Stimulated activated CD4-positive, alpha-beta T cell treated with anti-CD3 and anti-CD28 coated beads, Interleukin-2, amount 100 ng/mL, for 24 hours (primary cell): ENCODE measurements at regions not wholly inside any gene's neighbourhood (a gene's known extent, or its start where the extent isn't known, plus 50 kb on each side); places are given as distances from the start of the nearest gene placed in this dataset.
A peak's percentile ranks its signal among the peaks of the same experiment; 100 is the strongest.
"Not testable (repeated sequence)": the region's sequence is repeated elsewhere in the genome, so short reads cannot be mapped to it uniquely, and the experiment has no call there.

Experiments used
- DNase-seq, 2 donors: peaks; one replicate each; pipeline ENCODE4 v3.0.0-alpha.2; 2020

- no peak for DNase-seq
Measured at GRCh38 chr4:112776535-112776934, 139.6 kb downstream of the LARP7 start.

DNA sequence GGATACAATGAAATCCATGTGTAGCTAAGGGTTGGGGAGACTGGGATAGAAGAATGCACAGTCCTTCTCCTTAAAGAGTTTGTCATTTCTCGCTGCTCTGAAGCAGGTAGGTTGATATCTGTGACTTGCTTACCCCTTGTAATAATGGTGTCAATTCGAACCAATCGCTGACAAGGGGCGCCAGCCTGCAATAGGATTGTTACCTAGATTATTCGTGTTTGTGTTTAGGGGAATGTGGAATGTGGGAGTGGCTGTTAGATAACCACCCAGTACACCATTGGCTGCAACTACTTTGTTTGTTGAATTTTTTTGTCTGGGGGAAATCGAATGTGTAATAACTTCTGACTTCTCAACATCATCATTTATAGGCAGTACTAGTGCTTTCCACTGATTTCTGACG, 141.6 kb downstream of the LARP7 start:
- DNase-seq, result no peak

DNA sequence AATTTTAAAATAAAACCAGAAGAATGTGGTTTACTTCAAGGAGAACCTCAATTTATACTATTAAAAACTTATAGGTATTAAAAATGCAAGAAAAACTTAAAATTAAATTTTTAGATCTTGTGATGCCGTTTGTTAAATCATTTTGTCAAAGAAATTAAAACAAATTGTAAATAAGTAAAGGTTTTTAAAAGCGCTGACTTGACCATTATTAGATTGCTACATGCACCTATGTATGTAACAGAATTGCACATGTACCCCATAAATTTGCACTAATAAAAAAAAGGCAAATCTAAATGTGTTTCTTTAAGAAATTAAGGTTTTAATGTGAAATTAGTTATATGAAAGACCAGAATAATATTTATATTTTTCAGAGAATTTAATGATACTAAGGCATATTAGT, 156.1 kb downstream of the LARP7 start:
- no peak for DNase-seq

GRCh38 chr4:112800001-112800400, 163.1 kb downstream of the LARP7 start:
- DNase-seq, result no peak

- no peak for DNase-seq
Measured at GRCh38 chr4:112801341-112801740, 164.4 kb downstream of the LARP7 start.

- no peak for DNase-seq
Measured at GRCh38 chr4:112802780-112803179, 165.8 kb downstream of the LARP7 start.

DNA sequence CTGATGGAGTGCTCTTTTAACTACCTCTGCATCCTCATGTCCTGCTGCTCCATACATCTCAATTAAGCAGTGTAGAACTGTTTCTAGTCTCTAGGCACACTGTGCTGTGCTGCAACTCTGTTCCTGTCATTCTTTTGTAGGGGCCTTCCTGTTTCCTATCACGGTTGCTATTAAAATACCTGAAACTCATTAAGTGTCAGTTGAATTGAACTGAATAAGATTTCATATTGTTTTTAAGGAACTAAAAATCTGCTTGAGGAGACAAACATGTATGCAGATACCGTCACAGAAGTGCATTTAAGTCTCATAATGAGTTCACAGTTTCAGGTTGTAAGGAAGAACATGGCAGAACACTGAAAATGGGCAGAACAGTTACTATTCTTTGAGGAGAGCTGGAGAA, 170.1 kb downstream of the LARP7 start:
- DNase-seq, result no peak

DNA sequence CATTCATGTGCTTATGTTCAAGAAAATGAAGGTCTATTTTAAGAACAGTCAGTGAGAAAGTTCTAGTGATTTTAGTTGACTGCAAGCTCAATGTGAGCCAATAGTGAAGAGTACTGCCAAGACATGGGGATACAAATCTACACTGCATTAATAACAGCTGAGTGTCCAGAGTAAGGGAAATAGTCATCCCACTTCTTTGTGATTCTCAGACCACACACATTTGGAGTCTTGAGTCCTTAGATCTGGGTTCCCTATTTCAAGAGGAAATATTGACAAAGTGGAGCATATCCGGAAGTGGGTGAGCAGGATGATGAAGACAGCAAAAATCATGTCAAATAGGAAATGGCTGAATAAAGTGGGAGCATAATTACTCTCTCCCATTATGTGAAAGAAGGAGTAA, 171.1 kb downstream of the LARP7 start:
- no peak for DNase-seq

GRCh38 chr4:112813790-112814189, 176.8 kb downstream of the LARP7 start:
- no peak for DNase-seq

GRCh38 chr4:112817933-112818593, 181.1 kb downstream of the LARP7 start:
- DNase-seq, result peak; percentile 21 to 37

- DNase-seq, result peak in 1 of 2 donors; percentile 2
Measured at GRCh38 chr4:112818594-112818965, 181.6 kb downstream of the LARP7 start.

- no peak for DNase-seq
Measured at GRCh38 chr4:112819729-112820128, 182.8 kb downstream of the LARP7 start.

GRCh38 chr4:112823156-112823555, 186.2 kb downstream of the LARP7 start:
- no peak for DNase-seq

DNA sequence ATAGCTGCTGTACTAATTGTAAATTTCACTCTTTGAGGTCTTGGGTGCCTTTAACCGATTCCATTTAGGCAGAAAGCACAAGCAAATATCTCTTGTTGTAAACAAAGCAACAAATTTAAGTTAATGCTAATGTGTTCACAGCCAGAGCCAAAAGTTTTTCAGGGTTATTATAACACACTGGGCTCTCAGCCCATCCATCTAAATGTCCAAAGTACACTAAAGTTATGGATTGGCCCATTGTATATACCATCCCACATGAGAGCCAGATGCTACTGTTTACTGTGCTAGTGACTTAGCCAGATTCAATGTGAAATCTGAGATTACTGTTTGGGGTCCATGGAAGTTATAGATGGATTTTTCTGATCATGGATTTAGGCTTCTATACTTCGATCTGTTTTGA, 186.7 kb downstream of the LARP7 start:
- no peak for DNase-seq

DNA sequence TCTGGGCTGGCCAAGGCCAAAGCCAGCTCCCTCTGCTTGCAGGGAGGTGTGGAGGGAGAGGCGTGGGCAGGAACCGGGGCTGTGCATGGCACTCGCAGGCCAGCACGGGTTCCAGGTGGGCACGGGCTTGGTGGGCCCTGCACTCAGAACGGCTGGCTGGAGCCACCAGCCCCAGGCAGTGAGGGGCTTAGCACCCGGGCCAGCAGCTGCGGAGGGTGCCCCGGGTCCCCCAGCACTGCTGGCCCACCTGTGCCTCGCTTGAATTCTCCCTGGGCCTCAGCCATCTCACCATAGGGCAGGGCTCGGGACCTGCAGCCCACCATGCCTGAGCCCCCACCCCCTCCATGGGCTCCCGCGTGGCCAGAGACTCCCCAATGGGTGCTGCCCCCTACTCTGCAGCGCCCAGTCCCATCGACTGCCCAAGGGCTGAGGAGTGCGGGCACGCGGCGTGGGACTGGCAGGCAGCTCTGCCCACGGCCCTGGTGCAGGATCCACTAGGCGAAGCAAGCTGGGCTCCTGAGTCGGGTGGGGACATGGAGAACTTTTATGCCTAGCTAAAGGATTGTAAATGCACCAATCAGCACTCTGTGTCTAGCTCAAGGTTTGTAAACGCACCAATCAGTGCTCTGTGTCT, 193.9 kb downstream of the LARP7 start:
- DNase-seq, result no peak

- DNase-seq, result no peak
Measured at GRCh38 chr4:112832493-112832892, 195.6 kb downstream of the LARP7 start.

DNA sequence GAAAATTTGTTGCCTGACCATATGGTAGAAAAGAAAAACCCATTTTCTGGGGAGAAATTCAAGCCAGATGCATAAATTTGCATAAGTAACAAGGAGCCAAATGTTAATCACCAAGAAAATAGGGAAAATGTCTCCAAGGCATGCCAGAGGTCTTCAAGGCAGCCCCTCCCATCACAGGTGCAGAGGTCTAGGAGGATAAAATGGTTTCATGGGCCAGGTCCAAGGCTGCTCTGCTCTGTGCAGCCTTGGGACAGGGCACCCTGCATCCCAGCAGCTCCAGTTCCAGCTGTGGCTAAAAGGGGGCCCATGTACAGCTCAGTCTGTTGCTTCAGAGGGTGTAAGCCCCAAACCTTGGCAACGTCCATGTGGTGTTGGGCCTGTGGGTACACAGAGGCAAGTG, 200.0 kb downstream of the LARP7 start:
- no peak for DNase-seq

DNA sequence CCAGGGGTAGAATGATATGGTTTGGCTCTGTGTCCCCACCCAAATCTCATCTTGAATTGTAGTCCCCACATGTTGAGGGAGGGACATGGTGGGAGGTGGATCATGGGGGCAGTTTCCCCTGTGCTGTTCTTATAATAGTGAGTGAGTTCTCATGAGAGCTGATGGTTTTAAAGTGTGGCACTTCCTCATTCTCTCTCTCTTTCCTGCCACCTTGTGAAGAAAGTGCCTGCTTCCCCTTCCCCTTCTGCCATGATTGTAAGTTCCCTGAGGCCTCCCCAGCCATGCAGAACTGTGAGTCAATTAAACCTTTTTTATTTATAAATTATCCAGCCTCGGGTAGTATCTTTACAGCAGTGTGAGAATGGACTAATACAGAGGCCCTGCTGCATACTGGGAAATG, 201.1 kb downstream of the LARP7 start:
- DNase-seq, result not testable (repeated sequence)

- no peak for DNase-seq
Measured at GRCh38 chr4:112840061-112840460, 203.1 kb downstream of the LARP7 start.

GRCh38 chr4:112840619-112841018, 203.7 kb downstream of the LARP7 start:
- DNase-seq, result no peak

DNA sequence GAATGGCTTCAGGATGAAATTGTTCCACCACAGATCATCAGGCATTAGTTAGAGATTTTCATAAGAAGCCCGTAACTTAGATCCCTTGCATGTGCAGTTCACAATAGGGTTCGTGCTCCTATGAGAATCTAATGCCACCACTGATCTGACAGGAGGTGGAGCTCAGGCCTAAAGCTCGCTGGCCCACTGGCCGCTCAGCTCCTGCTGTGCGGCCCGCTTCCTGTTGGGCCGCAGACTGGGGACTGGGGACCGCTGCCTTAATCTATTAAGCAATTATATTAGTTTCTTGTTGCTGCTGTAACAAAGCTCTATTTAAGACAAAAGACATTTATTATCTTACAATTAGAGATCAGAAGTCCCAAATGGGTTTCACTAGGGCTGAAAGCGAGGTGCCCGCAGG, 205.6 kb downstream of the LARP7 start:
- no peak for DNase-seq

DNA sequence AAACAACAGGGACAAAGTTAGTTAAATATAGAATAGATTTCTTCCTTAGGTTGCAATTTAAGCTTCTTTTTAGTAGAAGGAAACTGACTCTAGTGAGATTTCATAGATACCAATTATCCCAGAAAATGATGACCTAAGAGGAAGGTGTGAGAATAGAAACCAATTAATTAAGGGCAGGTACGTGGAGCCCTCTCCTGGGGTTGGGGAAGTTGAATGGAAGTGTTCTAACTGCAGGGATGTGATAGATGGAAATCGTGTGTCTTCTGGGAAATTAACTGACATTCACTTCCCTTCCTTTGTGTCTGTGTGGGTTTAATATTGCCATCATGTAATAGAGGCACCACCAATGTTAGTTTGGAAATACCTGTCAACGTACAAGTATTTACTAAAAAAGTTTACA, 204.1 kb upstream of the ANK2 start:
- no peak for DNase-seq

DNA sequence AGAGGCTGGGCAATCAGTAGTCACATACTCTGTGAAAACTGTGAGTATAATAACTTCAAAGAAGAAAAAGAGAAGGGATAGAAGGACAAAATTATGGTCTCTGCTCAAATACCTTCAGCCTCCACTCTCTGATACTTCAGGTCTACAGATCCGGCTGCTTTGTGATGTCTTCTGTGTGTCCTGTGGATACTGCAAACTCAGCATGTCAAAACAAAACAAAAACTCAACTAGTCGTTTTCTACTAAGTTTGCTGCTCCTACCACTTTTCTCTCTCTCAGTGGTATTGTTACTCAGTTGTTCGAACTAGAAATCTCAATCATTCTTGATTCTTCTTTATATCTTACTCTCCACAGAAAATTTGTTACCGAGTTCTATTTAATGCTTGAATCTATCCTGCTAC, 202.4 kb upstream of the ANK2 start:
- DNase-seq, result no peak

DNA sequence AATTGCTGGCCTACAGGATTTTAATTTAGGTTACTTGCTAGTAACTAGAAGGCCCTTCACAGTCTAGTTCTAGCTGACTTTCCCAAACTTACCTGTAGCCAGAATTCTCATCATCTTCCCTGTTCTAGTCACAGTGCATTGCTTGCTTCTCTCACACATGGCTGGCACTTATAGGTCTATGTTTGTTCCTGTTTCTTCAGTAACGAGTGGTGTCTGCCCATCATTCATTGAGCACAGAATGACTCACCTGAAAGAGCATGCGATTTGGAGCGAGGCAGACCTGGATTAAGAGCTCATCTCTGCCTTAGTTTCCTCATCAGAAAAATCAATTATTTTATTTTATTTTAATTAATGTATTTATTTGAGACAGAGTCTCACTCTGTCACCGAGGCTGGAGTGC, 201.7 kb upstream of the ANK2 start:
- no peak for DNase-seq

DNA sequence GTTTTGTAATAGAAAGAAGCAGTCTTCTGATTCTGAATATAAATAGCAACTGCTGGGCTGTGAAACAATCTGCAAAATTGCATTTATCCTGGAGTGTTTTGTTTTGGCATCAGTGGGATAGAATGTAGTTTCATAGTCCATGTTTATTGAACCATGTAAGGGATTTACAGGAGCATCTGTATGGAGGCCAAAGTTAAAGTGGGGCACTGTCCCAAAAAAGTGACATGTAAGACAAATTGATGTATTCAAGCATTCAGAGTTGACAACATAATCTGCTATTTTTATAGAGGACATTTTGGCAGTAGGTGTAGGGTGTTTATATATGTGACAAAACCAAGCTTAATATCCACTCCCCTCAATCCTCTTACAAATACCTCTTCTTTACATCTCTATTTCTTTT, 200.5 kb upstream of the ANK2 start:
- DNase-seq, result no peak
